ENCODE measurements at regions not wholly inside any gene's neighbourhood (a gene's known extent, or its start where the extent isn't known, plus 50 kb on each side); places are given as distances from the start of the nearest gene placed in this dataset.

DNA sequence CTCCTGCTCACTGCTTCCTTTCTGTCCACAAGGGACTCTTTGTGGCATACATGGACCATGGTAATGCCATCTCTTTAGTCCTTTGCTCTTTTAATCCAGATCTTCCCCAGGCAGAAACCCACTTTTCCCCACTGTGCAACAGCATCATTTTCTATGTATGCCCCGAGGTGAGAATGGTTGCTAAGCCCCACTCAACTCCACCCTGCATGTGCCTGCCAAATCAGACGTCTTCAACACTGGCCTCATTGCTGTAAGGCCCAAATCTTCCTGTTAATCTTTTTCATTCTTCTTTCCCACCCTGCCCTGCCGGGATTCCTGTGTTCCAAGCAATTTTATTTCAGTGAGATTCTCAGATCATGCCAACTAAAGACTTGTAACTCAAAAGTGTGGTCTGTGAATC, 328.4 kb downstream of the PAX3 start:
- Histone ChIP-seq H3K18ac (ENCODE audit: extremely low read depth, low read length) (no peak overlapping the region), H4K8ac (ENCODE audit: extremely low read depth, insufficient read depth, low read length) (no peak overlapping the region), H3K4me1 (replicated peaks in 1 of 4; ENCODE audit: control insufficient read depth in 3 of 4, insufficient read depth in 4 of 4, low read length in 3 of 4) (no peaks in the 10 kb centered on the region; a peak in 1 of 7 replicates), H3K23ac (ENCODE audit: insufficient read length) (no peak overlapping the region), H3K14ac (ENCODE audit: insufficient read length) (no peak overlapping the region), H3K4ac (replicated peaks; ENCODE audit: insufficient read length, low read depth, low read length) (no peak overlapping the region), H3K79me1 (ENCODE audit: low read depth, low read length) (no peaks in the 10 kb centered on the region), H2AK5ac (ENCODE audit: low read depth, low read length) (no peak overlapping the region), H3K36me3 (ENCODE audit: control insufficient read depth in 2 of 4, insufficient read depth in 4 of 4, low read length in 3 of 4) (no peaks in the 10 kb centered on the region), H3K79me2 (ENCODE audit: control insufficient read depth in 1 of 2, insufficient read depth in 2 of 2, low read length in 2 of 2) (no peaks in the 10 kb centered on the region), H2BK5ac (ENCODE audit: low read depth, low read length) (no peak overlapping the region), H2AFZ (ENCODE audit: low read length) (no peak overlapping the region), H4K5ac (ENCODE audit: insufficient read length, low read depth, low read length) (no peak overlapping the region), H2BK12ac (ENCODE audit: low read depth, low read length) (no peak overlapping the region), H3K23me2 (ENCODE audit: low read depth, low read length) (no peaks in the 10 kb centered on the region), H2BK20ac (ENCODE audit: low read length) (no peak overlapping the region), H3K9me3 (ENCODE audit: insufficient read depth in 2 of 2, low read depth in 1 of 2, low read length in 1 of 2) (no peaks in the 10 kb centered on the region), H2BK15ac (ENCODE audit: low read length) (no peak overlapping the region), H3K4me3 (ENCODE audit: extremely low read depth in 1 of 4, insufficient read depth in 2 of 4, low read depth in 3 of 4, low read length in 4 of 4) (no peak overlapping the region), H3K4me2 (ENCODE audit: insufficient read depth in 1 of 2, low read depth in 2 of 2, low read length in 2 of 2) (no peak overlapping the region), H2BK120ac (replicated peaks; ENCODE audit: low read depth, low read length) (no peak overlapping the region), H4K91ac (replicated peaks; ENCODE audit: insufficient read length, low read length) (no peak overlapping the region), H3K27ac (ENCODE audit: low read depth, low read length) (no peak overlapping the region), H3K27me3 (replicated peaks in 1 of 4; ENCODE audit: control insufficient read depth in 3 of 4, extremely low read depth in 1 of 4, insufficient read depth in 3 of 4, low read length in 3 of 4) (no peaks in the 10 kb centered on the region), H3K56ac (replicated peaks; ENCODE audit: insufficient read length, low read depth, low read length) (no peak overlapping the region), H4K20me1 (replicated peaks in 1 of 2; ENCODE audit: control insufficient read depth in 1 of 2, insufficient read depth in 2 of 2, low read length in 2 of 2) (no peaks in the 10 kb centered on the region), H3K9ac (replicated peaks in 1 of 4; ENCODE audit: extremely low read depth in 1 of 4, low read depth in 3 of 4, low read length in 3 of 4) (no peak overlapping the region; a peak in 1 of 7 replicates)
- FAIRE-seq (no peak), DNase-seq (ENCODE audit: low read depth in 1 of 2, low spot score in 2 of 2) (no peak)
- POLR2A ChIA-PET (ENCODE audit: partially characterized antibody): interaction anchor here (1.3 kb wide), 1 partner anchor 399 kb away, joined by 3 read pairs; no protein-coding TSS in a partner anchor
- CTCF ChIA-PET (ENCODE audit: partially characterized antibody): interaction anchor here (0.5 to 1.6 kb wide), 12 partner anchors 8 to 1014 kb away, joined by 3 to 9 read pairs (median 3); no protein-coding TSS in a partner anchor
- whole genome bisulfite sequencing, 2 experiments (ENCODE audit: extremely low coverage in 1 of 2, insufficient coverage in 1 of 2, insufficient read length in 1 of 2, insufficient replicate concordance in 2 of 2, low coverage in 1 of 2, low lambda C conversion rate in 2 of 2, missing lambda C conversion rate in 1 of 2): 97% methylated on average over 3 of the region's 3 CpGs; no CpG with 5 or more reads in 1 of the 2 experiments
- no peak for TF ChIP-seq NANOG (IDR thresholded peaks at IDR 0.05; ENCODE audit: insufficient read depth, low read depth, low read length, poor library complexity, severe bottlenecking)
- TF ChIP-seq, protein P1, sequence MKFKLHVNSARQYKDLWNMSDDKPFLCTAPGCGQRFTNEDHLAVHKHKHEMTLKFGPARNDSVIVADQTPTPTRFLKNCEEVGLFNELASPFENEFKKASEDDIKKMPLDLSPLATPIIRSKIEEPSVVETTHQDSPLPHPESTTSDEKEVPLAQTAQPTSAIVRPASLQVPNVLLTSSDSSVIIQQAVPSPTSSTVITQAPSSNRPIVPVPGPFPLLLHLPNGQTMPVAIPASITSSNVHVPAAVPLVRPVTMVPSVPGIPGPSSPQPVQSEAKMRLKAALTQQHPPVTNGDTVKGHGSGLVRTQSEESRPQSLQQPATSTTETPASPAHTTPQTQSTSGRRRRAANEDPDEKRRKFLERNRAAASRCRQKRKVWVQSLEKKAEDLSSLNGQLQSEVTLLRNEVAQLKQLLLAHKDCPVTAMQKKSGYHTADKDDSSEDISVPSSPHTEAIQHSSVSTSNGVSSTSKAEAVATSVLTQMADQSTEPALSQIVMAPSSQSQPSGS (IDR thresholded peaks at IDR 0.05; ENCODE audit: low read length): no peak
- TF ChIP-seq POU5F1 (IDR thresholded peaks at IDR 0.05; ENCODE audit: low read depth, low read length): no peak
- no peak for TF ChIP-seq ZNF274 (IDR thresholded peaks at IDR 0.05; ENCODE audit: borderline replicate concordance, extremely low read depth, low read length)
- TF ChIP-seq KDM1A (IDR thresholded peaks at IDR 0.05; ENCODE audit: borderline replicate concordance, low read length): no peak
- TF ChIP-seq TEAD4 (IDR thresholded peaks at IDR 0.05; ENCODE audit: low read depth, low read length): no peak
- no peak for TF ChIP-seq CEBPB (IDR thresholded peaks at IDR 0.05; ENCODE audit: low read depth, low read length)
- TF ChIP-seq SAP30 (IDR thresholded peaks at IDR 0.05; ENCODE audit: insufficient read depth, insufficient replicate concordance, low read length): no peak
- no peak for TF ChIP-seq CBX8 (IDR thresholded peaks at IDR 0.05; ENCODE audit: borderline replicate concordance, low read depth, low read length)
- TF ChIP-seq CREB1 (IDR thresholded peaks at IDR 0.05): no peak
- TF ChIP-seq TCF12 (IDR thresholded peaks at IDR 0.05; ENCODE audit: low read depth, low read length): no peak
- no peak for TF ChIP-seq SIRT6 (IDR thresholded peaks at IDR 0.05; ENCODE audit: low read length)
- TF ChIP-seq SRF (IDR thresholded peaks at IDR 0.05; ENCODE audit: low read depth, low read length): no peak
- no peak for TF ChIP-seq PHF8 (conservative IDR thresholded peaks at IDR 0.05; ENCODE audit: low read depth, low read length)

Measured in H1 (cell line).